NCI-H2196 (cell line): ENCODE measurements at regions not wholly inside any gene's neighbourhood (a gene's known extent, or its start where the extent isn't known, plus 50 kb on each side); places are given as distances from the start of the nearest gene placed in this dataset.

Experiments
- DNase-seq: peaks from one replicate; lab custom pipeline; 2025; ENCODE audit not compliant: unreplicated experiment; lab: John Stamatoyannopoulos, UW

DNA sequence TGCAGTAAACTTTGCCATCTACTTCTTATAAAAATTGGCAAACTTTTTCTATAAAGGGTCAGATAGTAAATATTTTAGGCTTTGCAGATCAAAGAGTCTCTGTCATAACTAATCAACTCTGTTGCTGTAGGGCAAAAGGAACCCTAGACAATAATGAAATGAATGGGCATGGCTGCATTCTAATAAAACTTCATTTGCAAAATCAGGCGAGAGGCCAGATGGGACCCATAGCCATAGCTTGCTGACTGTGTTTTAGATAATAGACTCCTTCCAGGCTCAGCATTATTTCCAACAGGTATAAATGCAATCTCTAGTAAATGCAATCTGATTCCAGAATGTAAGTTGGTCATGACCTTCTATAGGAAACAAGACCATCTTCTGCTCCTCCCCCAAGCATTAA lies 490.7 kb downstream of the TOX3 start:
- no peak for DNase-seq

DNA sequence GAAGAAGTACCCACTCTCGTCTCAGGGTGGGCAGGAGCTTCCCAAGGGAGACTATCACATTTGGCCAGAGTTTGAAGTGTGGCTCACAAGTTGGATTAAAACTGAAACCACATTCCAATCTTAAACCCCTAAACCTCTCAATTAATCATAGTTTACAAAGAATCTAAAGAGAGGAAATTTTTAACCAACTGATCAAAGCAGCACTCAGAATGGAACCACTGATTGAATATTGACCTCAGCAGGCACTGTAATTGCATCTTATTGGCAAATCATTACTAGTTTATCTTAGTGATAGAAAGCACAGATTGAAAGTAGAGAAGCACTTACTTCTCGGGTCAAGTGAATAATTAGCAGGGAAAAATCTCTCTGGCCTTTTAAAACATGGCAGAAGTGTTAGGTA lies 491.6 kb downstream of the TOX3 start:
- no peak for DNase-seq

DNA sequence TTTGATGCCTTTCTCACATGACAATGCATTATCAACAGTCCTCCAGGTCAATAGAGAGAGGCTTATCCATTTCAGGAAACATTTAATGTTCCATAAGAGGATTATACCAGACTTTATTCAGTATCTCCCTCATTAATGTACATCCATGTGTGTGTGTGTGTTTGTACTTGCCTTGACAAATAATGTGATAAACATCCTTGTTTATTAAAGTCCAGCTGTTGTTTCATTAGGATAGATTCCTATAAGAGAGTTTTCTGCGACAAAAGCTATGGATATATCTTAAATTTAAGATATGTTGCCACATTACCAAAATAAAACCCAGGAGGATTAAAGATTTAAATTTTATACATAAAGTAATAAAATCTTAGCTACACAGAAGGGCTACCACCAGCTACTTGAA lies 492.6 kb downstream of the TOX3 start:
- no peak for DNase-seq

DNA sequence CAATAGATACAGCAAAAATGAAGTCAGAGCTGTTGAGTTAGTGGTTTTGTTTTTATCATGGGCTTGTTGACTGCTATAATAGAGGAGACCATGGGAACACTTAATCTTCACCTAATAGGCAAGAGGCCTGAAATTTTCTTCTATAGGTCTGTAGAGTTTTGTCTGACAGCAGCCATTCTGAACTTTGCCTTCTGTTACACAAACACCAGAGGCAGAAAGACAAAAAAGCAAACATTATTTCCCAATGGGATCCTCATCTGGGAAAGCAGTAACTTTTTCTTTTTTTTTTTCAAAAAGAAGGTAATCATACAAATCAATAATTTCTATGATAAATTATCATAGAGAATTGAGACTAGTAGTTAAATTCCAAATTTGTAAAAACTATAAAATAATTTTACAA lies 494.1 kb downstream of the TOX3 start:
- DNase-seq, result no peak

DNA sequence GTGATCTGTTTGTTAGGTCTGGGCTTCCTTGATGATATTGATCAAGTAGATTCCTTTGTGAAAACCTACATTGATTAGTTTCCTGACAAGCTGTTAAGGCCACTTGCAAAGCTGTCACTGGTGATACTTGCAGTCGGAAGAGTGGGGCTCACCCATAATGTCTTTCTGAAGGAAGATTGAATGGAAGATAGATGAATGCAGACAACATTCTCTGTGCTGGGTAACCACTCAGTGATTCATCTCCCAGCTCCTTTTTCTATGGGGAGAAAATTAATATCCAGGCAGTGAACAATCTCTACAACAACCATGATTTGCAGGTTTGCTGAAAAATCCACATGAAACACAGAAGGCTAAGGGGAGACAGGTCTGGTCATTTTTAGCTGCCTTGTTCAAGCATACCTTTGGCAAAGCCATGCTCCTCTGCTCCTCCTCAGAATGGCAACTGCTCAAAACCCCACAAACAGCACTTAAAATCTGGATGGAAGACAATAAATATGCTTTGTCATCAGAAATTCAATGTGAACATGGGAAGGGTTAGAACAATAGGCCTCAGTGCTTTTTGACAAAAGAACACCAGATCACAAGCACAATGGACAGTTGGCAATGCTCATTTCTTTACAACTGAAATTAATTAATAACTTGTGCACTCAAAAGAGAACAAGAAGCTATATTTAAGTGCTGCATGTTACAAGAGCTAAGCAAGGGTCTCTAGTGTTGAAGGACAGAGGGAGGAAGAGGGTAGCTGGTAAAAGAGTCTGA lies 495.4 kb downstream of the TOX3 start:
- DNase-seq, result no peak

DNA sequence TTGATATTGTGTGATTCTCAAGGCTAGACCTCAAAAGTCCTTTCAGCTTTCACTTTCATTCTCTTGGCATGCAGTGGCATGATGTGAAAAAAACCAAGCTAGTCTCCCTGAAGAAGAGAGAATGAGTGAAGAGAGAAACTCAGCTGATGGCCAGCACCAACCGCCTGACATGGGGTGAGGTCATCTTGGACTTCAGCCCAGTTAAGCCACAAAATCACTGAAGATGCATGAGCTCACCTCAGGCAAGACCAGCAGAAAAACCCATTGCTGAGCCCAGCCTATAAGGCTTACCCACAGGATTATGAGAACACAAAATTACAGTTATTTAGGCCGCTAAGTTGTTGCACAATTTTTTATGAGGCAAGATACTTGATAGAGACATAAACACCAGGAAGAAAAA lies 496.5 kb downstream of the TOX3 start:
- peak; percentile 0 for DNase-seq

DNA sequence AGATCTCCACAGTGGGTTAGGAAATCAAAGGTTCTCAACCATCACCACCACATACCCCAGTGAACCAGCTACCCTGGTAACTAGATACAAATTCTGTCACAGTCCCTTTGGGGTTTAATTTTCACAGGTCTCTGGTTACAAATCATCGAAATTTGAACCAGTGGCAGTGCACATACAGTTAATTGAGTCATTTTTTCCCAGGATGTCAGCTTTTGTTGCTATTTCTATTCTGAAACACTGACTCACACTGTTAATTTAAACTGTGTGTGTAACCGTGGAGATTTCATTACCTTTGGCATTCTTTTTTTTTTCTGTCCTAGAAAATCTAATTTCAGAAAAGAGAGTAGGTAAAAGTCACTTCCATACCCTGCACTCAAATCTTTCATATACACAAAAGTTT lies 511.5 kb downstream of the TOX3 start:
- DNase-seq, result no peak

DNA sequence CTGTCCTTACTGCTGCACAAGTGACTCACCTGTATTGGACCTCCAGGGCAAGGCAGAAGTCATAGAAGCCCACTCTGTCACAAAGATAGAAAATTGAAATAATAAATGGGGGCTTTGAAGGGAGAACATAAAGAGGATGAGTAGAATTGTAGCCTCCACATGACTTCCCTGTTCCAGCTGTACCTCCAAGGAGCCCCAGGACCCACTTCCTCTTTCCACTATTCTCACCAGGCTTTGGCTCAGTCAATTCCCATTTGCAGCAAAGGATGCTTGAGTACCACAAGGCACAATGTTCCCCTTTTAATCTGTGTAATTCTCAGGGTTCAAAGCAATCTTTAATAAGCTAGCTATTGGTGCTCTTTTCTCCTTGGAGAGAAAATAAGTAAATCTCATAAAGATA lies 512.1 kb downstream of the TOX3 start:
- DNase-seq, result no peak

DNA sequence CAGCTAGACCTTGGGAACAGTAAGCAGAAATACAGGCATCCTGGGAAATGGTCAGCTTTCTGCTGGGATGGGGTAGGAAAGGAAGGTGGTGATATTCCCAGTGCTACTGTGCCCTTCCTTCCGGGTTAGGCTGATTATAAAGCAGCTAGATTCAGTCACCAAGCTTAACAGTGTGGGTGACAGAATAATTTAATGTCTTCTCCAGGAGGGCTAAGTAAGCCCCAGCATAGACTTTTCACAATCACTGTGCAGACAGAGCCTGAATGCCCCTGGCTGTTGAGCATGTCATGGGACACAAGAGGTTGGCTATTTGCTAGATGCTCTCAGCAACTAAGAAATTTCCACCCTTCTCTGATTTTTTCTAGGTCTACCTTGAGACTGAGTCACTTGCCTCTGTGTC lies 513.0 kb downstream of the TOX3 start:
- DNase-seq, result no peak

DNA sequence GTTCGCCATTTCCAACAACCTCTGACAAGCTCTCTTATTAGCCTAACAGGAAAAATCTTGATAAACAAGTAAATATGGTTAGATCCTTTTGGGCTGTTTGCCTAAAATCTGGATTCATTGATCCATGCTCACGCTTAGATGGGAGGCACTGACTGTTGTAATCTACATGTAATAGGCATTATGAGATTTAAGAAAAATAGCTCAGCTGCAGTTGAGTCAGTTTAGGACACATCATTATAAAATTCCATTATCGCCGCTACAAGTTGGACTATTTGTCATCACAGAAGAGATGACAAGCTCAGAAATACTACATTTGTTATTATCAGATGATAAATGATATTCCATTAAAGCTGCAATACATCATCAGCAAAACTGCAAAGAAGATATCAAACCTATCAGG lies 524.0 kb downstream of the TOX3 start:
- no peak for DNase-seq

DNA sequence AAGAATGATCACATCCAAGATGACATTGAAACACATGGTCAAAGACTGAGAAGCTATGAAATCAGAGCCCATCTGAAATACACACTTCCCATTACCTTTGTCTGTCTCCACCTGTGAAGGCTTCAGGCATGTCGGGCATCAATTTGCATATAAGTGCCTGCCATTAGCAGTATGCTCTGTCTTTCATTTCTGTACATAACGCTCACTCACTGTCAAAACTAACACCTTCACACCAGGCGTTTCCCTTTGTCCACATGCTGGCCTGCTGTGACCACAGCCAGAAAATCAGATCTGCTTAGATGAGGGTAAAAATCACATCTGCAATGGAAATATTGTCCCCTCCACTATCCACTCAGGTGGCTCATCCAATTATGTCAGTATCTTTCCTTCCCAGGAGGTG lies 524.8 kb downstream of the TOX3 start:
- no peak for DNase-seq

DNA sequence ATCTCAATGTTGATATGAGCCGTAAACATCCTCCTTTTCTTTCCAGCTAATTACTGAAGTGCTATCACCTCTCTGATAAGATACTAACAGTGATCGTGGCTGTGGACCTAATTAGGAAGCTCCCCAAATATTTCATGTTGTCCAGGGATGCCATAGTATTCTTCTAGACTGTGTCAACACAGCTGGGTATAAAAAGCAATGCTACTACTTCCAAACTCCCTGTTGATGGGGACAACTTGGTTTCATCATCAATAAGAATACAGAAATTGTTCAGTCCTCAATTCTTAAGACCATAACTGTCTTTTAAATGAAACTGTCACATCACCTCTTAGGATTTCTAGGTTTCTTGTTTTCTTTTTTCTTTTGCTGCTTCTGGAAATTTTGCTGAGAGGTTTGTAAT lies 530.6 kb downstream of the TOX3 start:
- no peak for DNase-seq

DNA sequence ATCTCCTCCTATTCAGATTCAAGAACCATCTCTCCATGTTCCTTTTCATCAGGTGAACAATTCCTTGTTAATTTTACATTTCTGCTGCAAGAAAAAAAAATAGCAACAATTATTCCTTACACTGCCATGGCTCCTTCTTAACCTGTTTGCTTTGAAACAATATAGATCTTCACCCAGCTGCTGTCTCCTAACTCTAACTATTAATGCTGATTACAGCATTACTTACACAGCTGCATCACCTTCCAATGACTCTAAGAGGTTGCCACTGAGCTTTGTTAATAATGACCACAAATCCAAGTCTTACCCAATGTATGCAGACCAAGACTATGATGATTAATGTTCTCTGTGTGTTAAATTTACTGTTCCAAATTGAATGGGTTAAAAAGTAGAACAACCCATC lies 541.4 kb downstream of the TOX3 start:
- DNase-seq, result no peak

DNA sequence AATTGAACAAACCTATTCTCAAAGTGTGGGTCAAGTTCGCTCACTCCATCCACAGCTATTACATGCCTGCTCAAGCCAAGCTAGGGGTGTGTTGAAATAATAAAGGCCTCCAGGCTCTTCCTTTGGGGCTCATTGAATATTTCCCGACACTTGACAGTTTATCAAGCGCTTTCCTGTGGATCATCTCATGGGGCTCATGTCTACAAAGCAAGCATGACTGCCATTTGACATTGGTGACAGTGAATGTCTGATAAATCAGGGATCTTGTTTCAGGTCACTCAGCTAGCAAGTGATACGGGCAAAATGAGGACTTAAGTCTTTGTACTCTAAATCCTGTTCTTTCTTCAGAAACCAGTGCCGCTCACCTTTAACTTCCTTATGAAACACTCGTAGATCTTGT lies 542.6 kb downstream of the TOX3 start:
- no peak for DNase-seq

DNA sequence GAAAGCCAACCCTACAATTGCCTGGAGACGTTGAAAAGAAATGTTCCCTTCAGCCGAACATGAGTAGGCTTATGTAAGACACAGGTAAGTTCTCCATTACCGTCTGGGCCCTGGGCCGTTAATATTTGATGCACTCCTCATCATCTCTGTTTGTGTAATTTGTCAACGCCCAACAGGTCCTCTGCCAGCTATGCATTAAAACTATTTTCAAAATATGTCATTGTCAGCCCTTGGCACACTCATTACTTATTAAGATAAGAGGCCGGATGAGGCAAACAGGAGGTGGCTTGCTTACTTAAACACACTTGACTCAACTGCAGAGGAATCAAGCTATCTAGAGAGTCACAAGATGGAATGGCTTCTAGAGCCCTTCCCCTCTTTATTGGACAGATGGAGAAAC lies 544.9 kb downstream of the TOX3 start:
- no peak for DNase-seq

DNA sequence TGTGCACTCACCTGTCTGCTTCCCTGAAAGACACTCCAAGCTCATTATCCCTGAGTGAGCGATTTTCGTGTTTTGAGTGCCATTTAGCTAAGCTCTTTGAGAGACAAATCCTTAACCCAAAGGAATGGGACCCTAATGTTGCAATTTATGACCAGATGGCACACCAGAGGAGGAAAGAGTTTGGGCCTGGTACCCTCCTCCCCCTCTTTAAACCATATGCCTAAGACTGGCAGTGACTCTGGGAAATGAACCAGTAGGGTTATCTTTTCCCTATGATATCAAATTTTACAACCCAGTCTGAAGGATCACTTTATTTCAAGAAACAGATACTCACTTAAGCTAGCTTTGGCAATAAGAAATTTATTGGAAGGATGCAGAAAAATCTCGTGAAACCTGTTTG lies 550.4 kb downstream of the TOX3 start:
- no peak for DNase-seq

DNA sequence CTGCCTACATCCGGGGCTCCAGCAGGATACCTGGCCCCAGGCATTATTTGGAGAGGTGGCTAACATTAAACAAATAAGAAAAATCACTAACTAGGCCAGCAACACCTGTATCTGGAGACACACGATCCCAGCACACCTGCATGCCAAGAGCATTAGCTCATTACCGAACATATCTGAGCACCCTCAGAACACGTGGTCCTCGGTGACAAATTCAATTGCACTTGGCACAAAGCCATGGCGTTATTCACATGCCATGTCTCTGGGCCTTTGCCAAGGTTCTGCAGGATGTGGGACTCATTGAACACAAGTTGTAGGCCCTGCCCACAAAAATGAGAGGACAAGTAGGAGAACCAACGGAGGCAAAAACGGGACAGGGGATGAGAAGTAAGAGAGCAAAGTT lies 552.3 kb downstream of the TOX3 start:
- DNase-seq, result peak; percentile 87

DNA sequence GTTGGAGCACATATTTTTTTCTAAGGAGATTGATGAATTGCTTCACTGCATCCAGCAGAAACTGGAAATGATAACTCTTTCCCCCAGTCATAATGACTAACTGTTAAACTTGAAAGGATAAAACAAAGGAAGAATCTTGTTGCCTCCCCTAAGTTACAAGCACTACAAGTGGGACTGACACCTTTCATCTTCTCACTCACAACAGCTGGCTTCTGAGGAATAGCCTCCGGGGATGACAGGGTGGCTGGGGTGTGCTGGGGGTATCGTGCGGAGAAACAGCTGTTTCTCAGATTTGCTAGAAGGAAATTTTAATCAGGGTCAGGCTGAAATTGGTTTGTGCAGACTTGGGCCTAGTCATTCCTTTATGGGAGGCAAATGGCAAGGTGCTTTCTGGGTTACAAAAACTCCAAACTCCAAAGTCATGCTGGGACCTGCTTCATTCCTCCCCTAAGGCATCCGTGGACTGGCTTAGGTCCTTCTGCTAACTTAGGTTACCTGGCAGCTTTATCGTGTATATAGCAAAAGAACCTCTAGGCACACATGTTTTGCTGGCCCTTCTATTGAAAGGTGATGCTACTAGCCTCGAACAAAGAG lies 557.2 kb downstream of the TOX3 start:
- no peak for DNase-seq

DNA sequence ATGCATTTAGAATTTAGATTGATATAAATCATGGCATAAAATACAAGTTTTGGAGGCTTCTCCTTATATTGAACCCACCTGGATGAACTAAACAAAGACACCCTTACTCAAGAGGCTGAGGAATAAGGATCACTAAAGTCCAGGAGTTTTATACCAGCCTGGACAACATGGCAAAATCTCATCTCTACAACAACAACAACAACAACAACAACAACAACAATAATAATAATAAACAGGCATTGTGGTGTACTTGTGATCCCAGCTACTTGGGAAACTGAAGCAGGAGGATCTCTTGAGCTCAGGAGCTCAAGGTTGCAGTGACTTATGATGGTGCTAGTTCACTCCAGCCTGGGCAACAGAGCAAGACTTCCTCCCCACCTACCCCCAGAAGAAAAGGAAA lies 558.0 kb downstream of the TOX3 start:
- DNase-seq, result no peak

DNA sequence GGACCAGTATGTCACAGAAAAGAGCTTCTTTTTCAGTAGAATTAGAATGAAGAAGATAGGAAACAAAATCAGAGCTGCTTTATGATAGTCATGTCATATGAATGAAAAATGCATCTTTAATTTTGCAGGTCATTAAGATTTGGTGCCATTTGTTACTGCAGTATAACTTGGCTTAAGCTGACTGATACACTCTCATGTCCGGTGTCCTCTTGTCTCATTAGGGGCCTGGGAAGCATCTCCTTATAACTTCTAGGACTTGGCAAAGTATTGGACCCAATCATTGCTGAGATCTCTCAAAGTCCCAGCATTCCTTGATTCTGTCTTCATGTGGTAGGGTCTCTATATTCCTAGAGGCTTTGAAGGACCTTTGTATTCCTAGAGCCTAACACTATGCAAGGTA lies 559.4 kb downstream of the TOX3 start:
- DNase-seq, result no peak

DNA sequence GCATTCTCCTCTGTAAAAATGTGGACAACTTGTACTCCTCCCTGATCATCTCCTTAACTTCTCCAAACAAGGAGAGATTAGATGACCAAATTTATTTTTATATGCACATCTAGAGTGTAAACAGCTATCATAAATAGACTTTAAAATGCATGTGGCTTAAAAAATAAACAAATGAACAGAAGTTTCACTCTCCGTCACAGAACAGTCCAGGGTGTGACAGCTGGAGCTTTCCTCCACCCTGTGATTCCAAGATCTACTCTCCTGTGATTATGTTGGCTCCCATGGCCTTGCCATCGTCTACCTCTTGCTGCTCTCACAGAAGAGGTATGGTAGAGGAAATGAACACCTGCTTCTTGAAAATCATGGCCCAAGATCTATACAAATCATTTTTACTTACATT lies 560.2 kb downstream of the TOX3 start:
- no peak for DNase-seq

DNA sequence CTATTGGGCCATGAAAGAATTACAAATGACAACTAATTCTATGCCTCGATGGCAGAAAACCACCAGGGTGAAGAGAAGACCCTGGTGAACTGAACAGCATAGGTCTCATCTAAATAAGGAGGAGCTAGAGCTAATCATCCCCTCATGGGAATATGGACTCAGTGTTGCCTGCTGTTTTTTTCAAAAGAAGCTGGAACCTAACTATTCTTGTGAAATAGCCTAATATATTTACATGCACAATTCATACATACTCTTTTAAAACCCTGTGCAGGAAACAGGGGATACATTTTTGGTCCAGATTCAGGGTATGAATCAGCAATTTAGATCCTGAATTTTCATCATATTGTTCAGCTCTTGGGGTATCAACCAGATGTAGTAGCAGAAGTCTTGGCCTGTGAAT lies 560.6 kb downstream of the TOX3 start:
- DNase-seq, result no peak

DNA sequence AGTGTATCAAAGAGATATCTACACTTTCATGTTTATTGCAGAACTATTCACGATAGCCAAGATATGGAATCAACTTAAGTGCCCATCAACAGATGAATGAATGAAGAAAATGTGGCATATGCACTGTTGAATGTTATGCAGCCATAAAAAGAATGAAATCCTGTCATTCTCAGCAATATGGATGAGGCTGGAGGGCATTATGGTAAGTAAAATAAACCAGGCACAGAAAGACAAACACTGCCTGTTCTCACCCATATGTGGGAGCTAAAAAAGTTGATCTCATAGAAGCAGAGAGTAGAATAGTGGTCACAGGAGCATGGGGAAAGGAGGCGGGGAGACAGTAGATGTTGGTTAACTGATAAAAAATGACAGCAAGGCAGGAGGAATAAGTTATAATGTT lies 561.8 kb downstream of the TOX3 start:
- no peak for DNase-seq
